SU-DHL-6 (cell line): ENCODE measurements at regions not wholly inside any gene's neighbourhood (a gene's known extent, or its start where the extent isn't known, plus 50 kb on each side); places are given as distances from the start of the nearest gene placed in this dataset.

Experiments used
- CTCF ChIP-seq: fragments of 200-600 bp; sonication (generic); IDR thresholded peaks from one replicate; pipeline ENCODE4 v1.5.1; 2017; ENCODE audit warnings: antibody characterized with exemption, mild to moderate bottlenecking, low read length, moderate library complexity; ENCODE audit not compliant: insufficient read depth, poor library complexity, severe bottlenecking
- EZH2phosphoT487 ChIP-seq: fragments of 200-600 bp; sonication (generic), shearing (Covaris generic); conservative IDR thresholded peaks from 2 replicates; pipeline ENCODE4 v1.6.1; 2018; ENCODE audit warnings: mild to moderate bottlenecking, antibody characterized with exemption, low read length, moderate library complexity, mixed read lengths

- TF ChIP-seq CTCF (no peak), EZH2phosphoT487 (no peak)
Measured at GRCh38 chr13:82036602-82037001, 1695.7 kb upstream of the SPRY2 start.
